PFSK-1 (cell line): ENCODE measurements at regions not wholly inside any gene's neighbourhood (a gene's known extent, or its start where the extent isn't known, plus 50 kb on each side); places are given as distances from the start of the nearest gene placed in this dataset.

ENCODE experiments used
- FOXP2 ChIP-seq: optimal IDR thresholded peaks from 2 replicates; pipeline ENCODE3; 2011; ENCODE audit warnings: borderline replicate concordance, control low read depth, inconsistent platforms; ENCODE audit not compliant: insufficient read depth; ENCODE audit errors: extremely low read length, extremely low read depth
- POLR2AphosphoS5 ChIP-seq: IDR thresholded peaks from 2 replicates; pipeline ENCODE4 v1.6.1; 2012; ENCODE audit warnings: low read depth, mild to moderate bottlenecking, control low read depth, low read length, moderate library complexity
- REST ChIP-seq, 2 experiments: IDR thresholded peaks; 2 replicates each; pipeline versions ENCODE4 v1.6.1 to v1.8.0; 2011 to 2012; ENCODE audit warnings: low read depth in 2 of 2, low read length in 2 of 2, control low read depth in 1 of 2, inconsistent platforms in 1 of 2, mild to moderate bottlenecking in 1 of 2, moderate library complexity in 1 of 2; ENCODE audit not compliant: insufficient read depth in 1 of 2
- SIN3A ChIP-seq: IDR thresholded peaks from 2 replicates; pipeline ENCODE4 v1.6.1; 2012; ENCODE audit warnings: mild to moderate bottlenecking, low read length, moderate library complexity, borderline replicate concordance; ENCODE audit not compliant: insufficient read depth
- TAF1 ChIP-seq: IDR thresholded peaks from 2 replicates; pipeline ENCODE4 v1.6.1; 2012; ENCODE audit warnings: low read length, control low read depth, borderline replicate concordance; ENCODE audit not compliant: insufficient read depth

GRCh38 chr6:26284537-26285142, 80.4 kb upstream of the BTN3A2 start:
- TF ChIP-seq POLR2AphosphoS5 = no peak
- no peak for TF ChIP-seq REST (IDR thresholded peaks at IDR 0.05; ENCODE audit: insufficient read depth in 1 of 2, low read depth in 2 of 2, low read length in 2 of 2)
- TF ChIP-seq SIN3A = no peak
- TF ChIP-seq FOXP2 = no peak

GRCh38 chr6:26285143-26286134, 79.6 kb upstream of the BTN3A2 start:
- peak; percentile 95 for TF ChIP-seq SIN3A
- peak; percentile 91 for TF ChIP-seq TAF1
- TF ChIP-seq REST (IDR thresholded peaks at IDR 0.05; ENCODE audit: insufficient read depth in 1 of 2, low read depth in 2 of 2, low read length in 2 of 2) = peak; percentile 37 to 52; a peak in 3 of 4 replicates
- peak; percentile 99 for TF ChIP-seq POLR2AphosphoS5
- TF ChIP-seq FOXP2 = peak; percentile 10

- no peak for TF ChIP-seq TAF1
Observed at GRCh38 chr6:26286168-26286877, 78.7 kb upstream of the BTN3A2 start.

GRCh38 chr6:26288155-26288554, 76.8 kb upstream of the BTN3A2 start:
- no peak for TF ChIP-seq FOXP2
- no peak for TF ChIP-seq POLR2AphosphoS5
- TF ChIP-seq REST (IDR thresholded peaks at IDR 0.05; ENCODE audit: insufficient read depth in 1 of 2, low read depth in 2 of 2, low read length in 2 of 2) = no peak
- no peak for TF ChIP-seq SIN3A
- no peak for TF ChIP-seq TAF1

GRCh38 chr6:26290941-26291340, 74.1 kb upstream of the BTN3A2 start:
- TF ChIP-seq SIN3A (no peak), POLR2AphosphoS5 (no peak), FOXP2 (no peak), TAF1 (no peak), REST (IDR thresholded peaks at IDR 0.05; ENCODE audit: insufficient read depth in 1 of 2, low read depth in 2 of 2, low read length in 2 of 2) (no peak)
